GM12878 (cell line): ENCODE measurements at regions not wholly inside any gene's neighbourhood (a gene's known extent, or its start where the extent isn't known, plus 50 kb on each side); places are given as distances from the start of the nearest gene placed in this dataset.

Source experiments
- ATAC-seq: fragments of 200-7000 bp; cut with Tn5 transposase; 3 replicates; pipeline ENCODE4 v1.9.1; 2020; ENCODE audit warnings: mild to moderate bottlenecking, moderate library complexity
- BruUV-seq: library from RNA; stranded (reverse); fragments of 400-500 nt; replicated peaks from 2 replicates; lab custom pipeline; 2021; lab: Mats Ljungman, UMichigan
- CTCF ChIA-PET: fragments of 300-600 bp; sonication (Branson Sonifier 250); formaldehyde crosslinking; extraction: SDS; loops from one replicate; lab custom pipeline; 2021; ENCODE audit warnings: inconsistent platforms; lab: Yijun Ruan, JAX
- POLR2A ChIA-PET: fragments of 350-600 bp; formaldehyde crosslinking; extraction: SDS; loops from one replicate; lab custom pipeline; 2021; ENCODE audit warnings: inconsistent platforms; lab: Charles Lee
- RAD21 ChIA-PET: fragments of 300-600 bp; sonication (Branson Sonifier 250); formaldehyde crosslinking; loops from one replicate; lab custom pipeline; 2023; ENCODE audit warnings: antibody characterized with exemption; ENCODE audit not compliant: unreplicated experiment; lab: Charles Lee
- SMC1A ChIA-PET: fragments of 300-600 bp; sonication (Branson Sonifier 250); formaldehyde crosslinking; loops from one replicate; lab custom pipeline; 2023; ENCODE audit not compliant: unreplicated experiment, uncharacterized antibody; lab: Charles Lee
- DNase-seq: peaks from one replicate; pipeline ENCODE4 v3.0.0-alpha.2; 2011; ENCODE audit warnings: low read depth, low spot score
- FAIRE-seq: peaks from 3 replicates; lab custom pipeline; 2011; peaks lifted over from hg19 to GRCh38; lab: Jason Lieb, UNC
- H2AFZ ChIP-seq: 2 replicates; pipeline ENCODE4 v1.6.0; 2011; ENCODE audit warnings: low read depth, low read length, control low read depth; ENCODE audit not compliant: control insufficient read depth
- H3K27ac ChIP-seq: 2 replicates; pipeline ENCODE4 v1.5.1; 2011; ENCODE audit warnings: control low read depth; ENCODE audit not compliant: control insufficient read depth, insufficient read depth
- H3K27me3 ChIP-seq, 2 experiments: replicated peaks in 1 of 2; 2 replicates each; pipeline versions ENCODE4 v1.6.0 to v1.6.1; 2011; ENCODE audit warnings: low read length in 1 of 2; ENCODE audit not compliant: control insufficient read depth in 2 of 2, insufficient read depth in 2 of 2
- H3K36me3 ChIP-seq, 2 experiments: 2 replicates each; pipeline ENCODE4 v1.5.1; 2011; ENCODE audit warnings: low read length in 1 of 2; ENCODE audit not compliant: control insufficient read depth in 2 of 2, insufficient read depth in 2 of 2
- H3K4me1 ChIP-seq: 2 replicates; pipeline ENCODE4 v1.6.1; 2011; ENCODE audit warnings: mild to moderate bottlenecking, low read length, moderate library complexity, mixed read lengths; ENCODE audit not compliant: control insufficient read depth, insufficient read depth
- H3K4me2 ChIP-seq: 2 replicates; pipeline ENCODE4 v1.6.0; 2011; ENCODE audit warnings: control low read depth; ENCODE audit not compliant: control insufficient read depth, insufficient read depth
- H3K4me3 ChIP-seq: fragments of 200-600 bp; sonication (generic); 2 replicates; pipeline ENCODE4 v1.5.1; 2016
- H3K79me2 ChIP-seq: 2 replicates; pipeline ENCODE4 v1.6.0; 2011; ENCODE audit warnings: low read length; ENCODE audit not compliant: control insufficient read depth, insufficient read depth
- H3K9ac ChIP-seq: 2 replicates; pipeline ENCODE4 v1.8.0; 2011; ENCODE audit warnings: low read length, control low read depth, mixed read lengths; ENCODE audit not compliant: control insufficient read depth, insufficient read depth
- H3K9me3 ChIP-seq: replicated peaks from 3 replicates; pipeline ENCODE4 v1.5.1; 2011; ENCODE audit warnings: mild to moderate bottlenecking, low read length; ENCODE audit not compliant: control insufficient read depth, insufficient read depth
- H4K20me1 ChIP-seq: 2 replicates; pipeline ENCODE4 v1.6.0; 2011; ENCODE audit not compliant: control insufficient read depth, insufficient read depth
- ATF3 ChIP-seq: IDR thresholded peaks from 2 replicates; pipeline ENCODE4 v1.6.1; 2011; ENCODE audit warnings: low read depth, mild to moderate bottlenecking, low read length, moderate library complexity, borderline replicate concordance; ENCODE audit errors: extremely low read depth
- JUND ChIP-seq: IDR thresholded peaks from 2 replicates; pipeline ENCODE4 v1.6.1; 2012; ENCODE audit warnings: low read depth, mild to moderate bottlenecking, low read length, improper control_type of control experiment, moderate library complexity
- MTA3 ChIP-seq: IDR thresholded peaks from 2 replicates; pipeline ENCODE4 v1.6.1; 2012; ENCODE audit warnings: low read length, inconsistent platforms, borderline replicate concordance
- POLR2AphosphoS2 ChIP-seq: IDR thresholded peaks from 2 replicates; pipeline ENCODE4 v1.6.1; 2011; ENCODE audit warnings: low read depth, mild to moderate bottlenecking, low read length, improper control_type of control experiment, moderate library complexity
- POLR2AphosphoS5 ChIP-seq: IDR thresholded peaks from 2 replicates; pipeline ENCODE4 v1.6.1; 2011; ENCODE audit warnings: mild to moderate bottlenecking, low read length, inconsistent platforms
- RB1 ChIP-seq: fragments of 450-650 bp; formaldehyde crosslinking; IDR thresholded peaks from 2 replicates; pipeline ENCODE4 v1.6.1; 2017; ENCODE audit warnings: mild to moderate bottlenecking, borderline replicate concordance
- SMAD1 ChIP-seq: fragments of 450-650 bp; IDR thresholded peaks from 2 replicates; pipeline ENCODE4 v1.6.1; 2018; ENCODE audit warnings: mild to moderate bottlenecking, low read depth; ENCODE audit not compliant: partially characterized antibody
- SUPT20H ChIP-seq: IDR thresholded peaks from 2 replicates; pipeline ENCODE4 v1.6.1; 2011; ENCODE audit warnings: low read depth, mild to moderate bottlenecking, low read length, moderate library complexity, borderline replicate concordance; ENCODE audit not compliant: control insufficient read depth
- WGBS: methylation state at CpG from one replicate; pipeline ENCODE4 v1.1.6; 2016; ENCODE audit warnings: low lambda C conversion rate; ENCODE audit not compliant: insufficient replicate concordance, insufficient coverage; ENCODE audit errors: missing lambda C conversion rate; 5-methylcytosine and 5-hydroxymethylcytosine counted together
- in situ Hi-C: fragments of 300-500 bp; cut with MboI; formaldehyde crosslinking; loops from 9 replicates; pipeline ENCODE4 v1.14.3; 2018; ENCODE audit warnings: mixed read lengths
- intact Hi-C: fragments of 100-400 bp; cut with micrococcal nuclease; formaldehyde crosslinking; loops from one replicate; pipeline ENCODE4 v1.14.2; 2022; ENCODE audit not compliant: unreplicated experiment
- TF ChIP-seq, protein P1 (sequence below): fragments of 450-650 bp; formaldehyde crosslinking; IDR thresholded peaks from 2 replicates; pipeline ENCODE4 v1.5.0; 2022; ENCODE audit warnings: mild to moderate bottlenecking, missing genetic modification characterization
- TF ChIP-seq, protein P2 (sequence below): IDR thresholded peaks from 2 replicates; pipeline ENCODE4 v1.6.1; 2011; ENCODE audit warnings: borderline replicate concordance, low read depth, mild to moderate bottlenecking, moderate library complexity, low read length; ENCODE audit not compliant: insufficient read depth, poor library complexity, severe bottlenecking
- TF ChIP-seq, protein P3 (sequence below): IDR thresholded peaks from 2 replicates; pipeline ENCODE4 v1.6.1; 2012; ENCODE audit warnings: improper control_type of control experiment, low read depth, low read length; ENCODE audit not compliant: insufficient replicate concordance

DNA sequence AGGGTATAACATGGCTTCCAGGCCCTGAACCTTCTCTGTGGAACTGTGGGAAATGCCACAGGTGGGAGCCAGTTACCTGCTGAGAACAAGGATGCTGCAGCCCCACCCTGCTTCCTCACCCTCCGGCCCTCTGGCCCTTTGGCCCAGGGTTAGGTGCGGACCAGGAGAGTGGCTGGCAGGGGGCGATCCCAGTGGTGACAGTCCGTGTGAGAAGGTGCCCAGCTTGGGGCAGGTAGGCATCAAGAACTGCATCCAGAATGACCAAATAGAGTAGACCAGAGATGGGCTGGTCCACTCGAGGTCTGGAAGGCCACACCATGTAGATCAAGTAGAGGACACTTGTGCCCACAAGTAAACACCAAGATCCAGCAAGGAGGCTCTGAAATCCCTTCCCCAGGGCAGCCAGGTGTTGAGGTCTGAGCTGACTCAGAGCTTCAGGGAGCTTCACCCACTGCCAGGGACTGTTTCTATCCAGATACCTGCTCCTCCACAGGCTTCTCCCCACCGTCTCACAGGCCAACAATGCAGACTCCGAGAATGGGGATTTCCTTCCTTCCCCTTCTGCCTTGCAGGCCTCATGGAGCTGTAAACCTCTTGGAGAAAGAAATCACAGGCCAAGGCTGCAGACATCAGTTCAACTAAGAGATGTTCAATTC is 61.4 kb upstream of the ZSWIM6 start:
- SMC1A ChIA-PET: interaction anchor here (1.0 to 1.5 kb wide), 2 partner anchors 9 to 15 kb away, joined by 3 to 5 read pairs; no protein-coding TSS in a partner anchor
- RAD21 ChIA-PET: no interaction called here
- ATAC-seq (no peak), DNase-seq (no peak), FAIRE-seq (no peak)
- POLR2A ChIA-PET: no interaction called here
- no peak overlapping the region for H3K9ac ChIP-seq
- 58% methylated on average over 7 of the region's 7 CpGs for WGBS
- no peaks in the 10 kb centered on the region for H3K27me3 ChIP-seq
- no peaks in the 10 kb centered on the region; the same call in 1 of the 2 replicates for H3K4me1 ChIP-seq
- no peaks in the 10 kb centered on the region for H3K9me3 ChIP-seq
- H3K36me3 ChIP-seq: no peaks in the 10 kb centered on the region
- H2AFZ ChIP-seq: no peak overlapping the region
- intact Hi-C loops (no loop called here), in situ Hi-C loops (no loop called here)
- BruUV-seq: no TSS peak
- H3K4me3 ChIP-seq: no peak overlapping the region
- H4K20me1 ChIP-seq: no peaks in the 10 kb centered on the region
- no peak overlapping the region for H3K4me2 ChIP-seq
- H3K27ac ChIP-seq: no peak overlapping the region
- H3K79me2 ChIP-seq: no peaks in the 10 kb centered on the region
- CTCF ChIA-PET: interaction anchor here (0.6 to 1.7 kb wide), 5 partner anchors 9 to 130 kb away, joined by 3 to 4 read pairs (median 3); no protein-coding TSS in a partner anchor
- no peak for TF ChIP-seq JUND
- TF ChIP-seq RB1: no peak
- no peak for TF ChIP-seq ATF3
- TF ChIP-seq, protein P1, sequence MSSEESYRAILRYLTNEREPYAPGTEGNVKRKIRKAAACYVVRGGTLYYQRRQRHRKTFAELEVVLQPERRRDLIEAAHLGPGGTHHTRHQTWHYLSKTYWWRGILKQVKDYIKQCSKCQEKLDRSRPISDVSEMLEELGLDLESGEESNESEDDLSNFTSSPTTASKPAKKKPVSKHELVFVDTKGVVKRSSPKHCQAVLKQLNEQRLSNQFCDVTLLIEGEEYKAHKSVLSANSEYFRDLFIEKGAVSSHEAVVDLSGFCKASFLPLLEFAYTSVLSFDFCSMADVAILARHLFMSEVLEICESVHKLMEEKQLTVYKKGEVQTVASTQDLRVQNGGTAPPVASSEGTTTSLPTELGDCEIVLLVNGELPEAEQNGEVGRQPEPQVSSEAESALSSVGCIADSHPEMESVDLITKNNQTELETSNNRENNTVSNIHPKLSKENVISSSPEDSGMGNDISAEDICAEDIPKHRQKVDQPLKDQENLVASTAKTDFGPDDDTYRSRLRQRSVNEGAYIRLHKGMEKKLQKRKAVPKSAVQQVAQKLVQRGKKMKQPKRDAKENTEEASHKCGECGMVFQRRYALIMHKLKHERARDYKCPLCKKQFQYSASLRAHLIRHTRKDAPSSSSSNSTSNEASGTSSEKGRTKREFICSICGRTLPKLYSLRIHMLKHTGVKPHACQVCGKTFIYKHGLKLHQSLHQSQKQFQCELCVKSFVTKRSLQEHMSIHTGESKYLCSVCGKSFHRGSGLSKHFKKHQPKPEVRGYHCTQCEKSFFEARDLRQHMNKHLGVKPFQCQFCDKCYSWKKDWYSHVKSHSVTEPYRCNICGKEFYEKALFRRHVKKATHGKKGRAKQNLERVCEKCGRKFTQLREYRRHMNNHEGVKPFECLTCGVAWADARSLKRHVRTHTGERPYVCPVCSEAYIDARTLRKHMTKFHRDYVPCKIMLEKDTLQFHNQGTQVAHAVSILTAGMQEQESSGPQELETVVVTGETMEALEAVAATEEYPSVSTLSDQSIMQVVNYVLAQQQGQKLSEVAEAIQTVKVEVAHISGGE (CRISPR knock-in tag): no peak
- TF ChIP-seq SUPT20H: no peak
- no peak for TF ChIP-seq POLR2AphosphoS2
- TF ChIP-seq MTA3: no peak
- no peak for TF ChIP-seq POLR2AphosphoS5
- TF ChIP-seq, protein P2, sequence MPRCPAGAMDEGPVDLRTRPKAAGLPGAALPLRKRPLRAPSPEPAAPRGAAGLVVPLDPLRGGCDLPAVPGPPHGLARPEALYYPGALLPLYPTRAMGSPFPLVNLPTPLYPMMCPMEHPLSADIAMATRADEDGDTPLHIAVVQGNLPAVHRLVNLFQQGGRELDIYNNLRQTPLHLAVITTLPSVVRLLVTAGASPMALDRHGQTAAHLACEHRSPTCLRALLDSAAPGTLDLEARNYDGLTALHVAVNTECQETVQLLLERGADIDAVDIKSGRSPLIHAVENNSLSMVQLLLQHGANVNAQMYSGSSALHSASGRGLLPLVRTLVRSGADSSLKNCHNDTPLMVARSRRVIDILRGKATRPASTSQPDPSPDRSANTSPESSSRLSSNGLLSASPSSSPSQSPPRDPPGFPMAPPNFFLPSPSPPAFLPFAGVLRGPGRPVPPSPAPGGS: no peak
- TF ChIP-seq SMAD1: no peak
- TF ChIP-seq, protein P3, sequence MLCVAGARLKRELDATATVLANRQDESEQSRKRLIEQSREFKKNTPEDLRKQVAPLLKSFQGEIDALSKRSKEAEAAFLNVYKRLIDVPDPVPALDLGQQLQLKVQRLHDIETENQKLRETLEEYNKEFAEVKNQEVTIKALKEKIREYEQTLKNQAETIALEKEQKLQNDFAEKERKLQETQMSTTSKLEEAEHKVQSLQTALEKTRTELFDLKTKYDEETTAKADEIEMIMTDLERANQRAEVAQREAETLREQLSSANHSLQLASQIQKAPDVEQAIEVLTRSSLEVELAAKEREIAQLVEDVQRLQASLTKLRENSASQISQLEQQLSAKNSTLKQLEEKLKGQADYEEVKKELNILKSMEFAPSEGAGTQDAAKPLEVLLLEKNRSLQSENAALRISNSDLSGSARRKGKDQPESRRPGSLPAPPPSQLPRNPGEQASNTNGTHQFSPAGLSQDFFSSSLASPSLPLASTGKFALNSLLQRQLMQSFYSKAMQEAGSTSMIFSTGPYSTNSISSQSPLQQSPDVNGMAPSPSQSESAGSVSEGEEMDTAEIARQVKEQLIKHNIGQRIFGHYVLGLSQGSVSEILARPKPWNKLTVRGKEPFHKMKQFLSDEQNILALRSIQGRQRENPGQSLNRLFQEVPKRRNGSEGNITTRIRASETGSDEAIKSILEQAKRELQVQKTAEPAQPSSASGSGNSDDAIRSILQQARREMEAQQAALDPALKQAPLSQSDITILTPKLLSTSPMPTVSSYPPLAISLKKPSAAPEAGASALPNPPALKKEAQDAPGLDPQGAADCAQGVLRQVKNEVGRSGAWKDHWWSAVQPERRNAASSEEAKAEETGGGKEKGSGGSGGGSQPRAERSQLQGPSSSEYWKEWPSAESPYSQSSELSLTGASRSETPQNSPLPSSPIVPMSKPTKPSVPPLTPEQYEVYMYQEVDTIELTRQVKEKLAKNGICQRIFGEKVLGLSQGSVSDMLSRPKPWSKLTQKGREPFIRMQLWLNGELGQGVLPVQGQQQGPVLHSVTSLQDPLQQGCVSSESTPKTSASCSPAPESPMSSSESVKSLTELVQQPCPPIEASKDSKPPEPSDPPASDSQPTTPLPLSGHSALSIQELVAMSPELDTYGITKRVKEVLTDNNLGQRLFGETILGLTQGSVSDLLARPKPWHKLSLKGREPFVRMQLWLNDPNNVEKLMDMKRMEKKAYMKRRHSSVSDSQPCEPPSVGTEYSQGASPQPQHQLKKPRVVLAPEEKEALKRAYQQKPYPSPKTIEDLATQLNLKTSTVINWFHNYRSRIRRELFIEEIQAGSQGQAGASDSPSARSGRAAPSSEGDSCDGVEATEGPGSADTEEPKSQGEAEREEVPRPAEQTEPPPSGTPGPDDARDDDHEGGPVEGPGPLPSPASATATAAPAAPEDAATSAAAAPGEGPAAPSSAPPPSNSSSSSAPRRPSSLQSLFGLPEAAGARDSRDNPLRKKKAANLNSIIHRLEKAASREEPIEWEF: no peak
